Activated naive CD4-positive, alpha-beta T cell (primary cell): ENCODE measurements at regions not wholly inside any gene's neighbourhood (a gene's known extent, or its start where the extent isn't known, plus 50 kb on each side); places are given as distances from the start of the nearest gene placed in this dataset.

ENCODE experiments used
- DNase-seq, 4 experiments: peaks; one replicate each; lab custom pipeline; 2025; lab: John Stamatoyannopoulos, UW

- DNase-seq: no peak
Observed at GRCh38 chr15:35657679-35658311, 111.8 kb upstream of the DPH6 start.

- DNase-seq: no peak
Observed at GRCh38 chr15:35663956-35664355, 118.0 kb upstream of the DPH6 start.

GRCh38 chr15:35665896-35666536 is 120.1 kb upstream of the DPH6 start:
- DNase-seq: no peak

DNA sequence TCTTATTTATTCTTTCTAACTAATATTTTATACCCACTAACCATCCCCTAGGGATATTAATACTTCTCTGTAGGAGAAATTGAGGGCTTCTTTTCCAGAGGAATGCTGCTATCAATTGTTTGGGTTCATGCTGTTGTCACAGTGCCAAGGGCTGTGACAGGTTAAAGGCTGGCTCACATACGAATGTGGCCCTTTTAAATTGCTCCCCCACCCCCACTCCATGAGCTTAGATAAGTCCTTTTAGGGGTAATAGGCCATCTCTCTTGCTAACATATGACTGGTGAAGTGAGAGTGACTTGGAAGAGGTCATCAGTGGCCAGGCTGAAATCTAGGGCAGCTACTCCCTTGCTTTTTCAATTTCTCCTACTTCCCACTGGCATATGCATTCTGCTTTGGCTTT is 121.9 kb upstream of the DPH6 start:
- no peak for DNase-seq

- no peak for DNase-seq
Observed at GRCh38 chr15:35669021-35669420, 123.1 kb upstream of the DPH6 start.

- DNase-seq: no peak
Observed at GRCh38 chr15:35669432-35670045, 123.6 kb upstream of the DPH6 start.

DNA sequence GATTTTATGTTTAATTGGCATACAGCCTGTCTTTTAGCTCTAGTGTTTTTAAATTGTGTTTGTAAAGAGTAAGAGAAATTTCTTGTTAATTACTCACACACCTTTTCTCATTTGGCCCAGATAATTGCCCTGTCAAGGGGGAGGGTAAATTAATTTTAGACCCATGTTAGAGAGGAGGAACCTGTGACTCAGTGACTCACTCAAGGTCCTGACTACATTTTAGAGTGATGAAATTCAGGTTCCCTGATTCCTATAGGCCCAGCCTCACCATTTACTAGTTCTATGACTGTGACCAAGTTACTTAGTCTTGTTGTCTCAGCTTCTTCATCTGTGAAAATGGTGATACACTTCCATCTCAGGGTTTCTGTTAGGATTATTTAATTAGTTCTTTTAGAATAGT is 125.2 kb upstream of the DPH6 start:
- DNase-seq: no peak

- no peak for DNase-seq
Observed at GRCh38 chr15:35671981-35672380, 126.0 kb upstream of the DPH6 start.

DNA sequence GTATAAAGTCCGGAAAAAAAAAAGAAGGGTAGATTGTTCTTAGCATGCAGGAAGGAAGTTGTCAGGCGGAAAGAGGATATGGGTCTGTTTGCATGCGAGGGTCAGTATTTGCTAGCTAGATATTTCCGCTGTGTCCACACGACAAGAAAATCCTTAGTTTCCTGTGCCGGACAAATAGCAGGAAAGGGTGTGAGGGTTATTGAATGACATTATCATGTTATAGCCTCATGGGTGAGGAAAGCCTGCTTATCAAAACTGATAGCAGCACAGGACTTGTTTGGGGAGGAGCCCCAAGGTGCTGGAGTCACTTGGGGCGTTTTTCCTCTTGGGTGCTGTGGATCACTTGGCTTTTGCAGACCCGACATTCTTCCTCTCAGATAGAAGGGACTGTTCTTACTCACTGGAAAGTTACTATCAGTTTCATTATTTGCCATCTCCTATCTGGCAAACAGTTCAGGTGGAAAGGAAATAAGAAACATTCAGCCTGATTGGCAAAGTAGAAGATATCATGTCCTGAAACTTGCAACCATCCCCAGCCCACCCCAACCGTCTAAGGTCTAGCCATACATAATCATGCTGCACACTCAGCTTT is 127.2 kb upstream of the DPH6 start:
- no peak for DNase-seq

GRCh38 chr15:35674873-35675781 is 129.2 kb upstream of the DPH6 start:
- DNase-seq: no peak

GRCh38 chr15:35678774-35679173 is 132.8 kb upstream of the DPH6 start:
- DNase-seq: no peak

DNA sequence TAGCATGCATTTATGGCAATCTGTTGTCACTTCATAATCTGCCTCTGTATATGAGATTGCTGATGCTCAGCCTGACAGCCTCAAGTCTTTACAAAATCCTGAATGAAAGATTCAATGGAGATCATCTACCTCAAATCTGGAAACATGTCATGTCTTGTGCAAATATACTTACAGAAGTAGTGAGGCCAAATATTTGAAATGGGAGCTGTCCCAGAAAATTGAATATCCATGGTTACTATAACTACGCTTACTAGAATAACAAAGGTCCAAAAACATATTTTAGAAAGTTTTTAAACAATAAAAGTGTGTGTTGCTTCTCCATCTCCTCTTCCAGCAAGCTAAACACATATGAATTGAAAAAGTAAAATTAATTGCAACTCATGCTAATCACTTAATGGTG is 133.2 kb upstream of the DPH6 start:
- no peak for DNase-seq

DNA sequence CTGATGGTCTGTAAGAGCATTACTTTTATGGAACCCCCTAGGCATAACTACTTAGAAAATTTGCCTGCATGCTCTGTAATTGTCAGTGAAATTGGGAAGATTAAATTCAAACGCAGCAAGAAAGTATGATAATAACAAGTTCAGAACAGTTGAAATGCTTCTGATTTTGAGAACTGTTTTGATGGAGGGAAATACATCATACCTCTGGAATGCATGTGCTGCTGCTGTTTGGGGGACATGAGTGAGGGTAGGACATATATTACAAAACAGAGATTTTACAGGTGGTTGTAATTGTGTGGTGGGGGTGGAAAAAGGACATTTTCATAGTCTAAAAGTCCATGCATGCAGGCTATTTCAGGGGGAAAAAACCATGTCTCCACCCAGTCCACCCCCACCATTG is 135.0 kb upstream of the DPH6 start:
- no peak for DNase-seq

DNA sequence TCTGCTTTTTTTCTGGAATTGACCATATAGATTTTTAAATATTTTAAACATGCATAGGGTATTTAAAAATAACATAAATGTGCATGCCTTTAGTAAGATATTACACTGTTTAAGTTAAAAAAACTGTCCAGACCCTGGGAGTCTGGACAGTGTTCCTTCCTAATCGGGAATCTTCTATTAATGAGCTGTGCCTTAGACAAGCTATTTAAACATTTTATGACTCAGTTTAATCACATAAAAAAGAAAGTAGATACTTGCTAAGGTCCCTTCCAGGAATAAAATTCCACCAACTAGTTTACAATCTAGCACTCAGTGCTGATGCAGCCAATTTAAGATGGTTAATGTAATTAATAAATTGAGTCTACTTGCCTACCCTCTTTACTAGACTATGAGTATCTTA is 140.4 kb upstream of the DPH6 start:
- no peak for DNase-seq

DNA sequence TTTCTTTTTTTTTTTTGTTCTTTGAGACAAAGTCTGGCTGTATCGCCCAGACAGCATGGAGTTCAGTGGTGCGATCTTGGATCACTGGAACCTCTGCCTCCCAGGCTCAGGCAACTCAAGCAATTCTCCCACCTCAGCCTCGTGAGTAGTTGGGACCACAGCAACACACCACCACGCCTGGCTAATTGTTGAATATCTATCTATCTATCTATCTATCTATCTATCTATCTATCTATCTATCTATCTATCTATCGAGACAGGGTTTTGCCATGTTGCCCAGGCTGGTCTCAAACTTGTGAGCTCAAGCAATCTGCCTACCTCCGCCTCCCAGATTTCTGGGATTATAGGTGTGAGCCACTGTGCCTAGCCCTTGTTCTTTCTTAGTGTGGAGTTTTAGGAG is 143.3 kb upstream of the DPH6 start:
- DNase-seq: no peak

GRCh38 chr15:35690089-35690488 is 144.1 kb upstream of the DPH6 start:
- no peak for DNase-seq

- DNase-seq: no peak
Observed at GRCh38 chr15:35690698-35691116, 144.7 kb upstream of the DPH6 start.

- no peak for DNase-seq
Observed at GRCh38 chr15:35691173-35691761, 145.3 kb upstream of the DPH6 start.

DNA sequence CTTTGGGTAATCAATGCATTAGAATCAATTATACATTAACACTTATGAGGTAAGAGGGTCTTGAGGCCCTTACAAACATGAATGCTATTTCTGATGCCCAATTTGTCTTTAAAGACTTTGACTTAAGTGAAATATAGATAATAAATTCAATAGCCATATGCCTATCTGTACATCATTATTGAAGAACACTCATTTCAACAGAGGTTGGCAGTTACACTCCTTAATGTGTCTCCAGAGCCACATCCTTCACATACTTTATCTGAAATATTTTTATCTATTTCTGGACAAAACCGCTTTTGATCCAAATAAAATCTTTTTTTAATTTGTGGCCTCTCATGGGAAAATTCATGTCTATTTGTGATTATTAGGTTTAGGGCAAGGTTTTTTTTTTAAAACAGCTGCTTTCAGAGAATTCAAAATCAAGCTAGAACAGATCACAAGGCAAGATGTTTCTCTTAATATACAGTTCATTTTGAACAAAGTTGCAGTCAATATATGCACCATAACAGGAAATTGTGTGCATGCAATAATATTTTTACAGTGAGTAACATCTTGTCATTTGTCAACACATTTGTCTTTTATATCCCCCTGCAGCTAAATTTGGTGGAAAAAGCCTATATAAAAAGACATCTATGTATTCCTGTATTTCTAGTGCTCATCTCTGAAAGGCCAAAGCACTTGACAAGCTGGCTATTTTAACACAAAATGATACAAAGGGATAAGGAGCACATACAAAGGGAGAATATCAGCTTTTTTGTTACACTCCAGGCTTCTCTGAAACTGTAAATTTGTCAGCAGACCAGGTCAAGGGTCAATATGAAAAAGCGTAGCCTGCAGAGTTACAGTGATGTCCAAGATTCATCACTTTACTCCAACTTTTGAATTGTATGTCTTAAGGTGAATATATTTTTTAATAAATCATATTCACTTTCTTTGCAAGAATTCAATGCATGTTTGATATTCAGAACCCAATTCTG is 146.2 kb upstream of the DPH6 start:
- DNase-seq: no peak

DNA sequence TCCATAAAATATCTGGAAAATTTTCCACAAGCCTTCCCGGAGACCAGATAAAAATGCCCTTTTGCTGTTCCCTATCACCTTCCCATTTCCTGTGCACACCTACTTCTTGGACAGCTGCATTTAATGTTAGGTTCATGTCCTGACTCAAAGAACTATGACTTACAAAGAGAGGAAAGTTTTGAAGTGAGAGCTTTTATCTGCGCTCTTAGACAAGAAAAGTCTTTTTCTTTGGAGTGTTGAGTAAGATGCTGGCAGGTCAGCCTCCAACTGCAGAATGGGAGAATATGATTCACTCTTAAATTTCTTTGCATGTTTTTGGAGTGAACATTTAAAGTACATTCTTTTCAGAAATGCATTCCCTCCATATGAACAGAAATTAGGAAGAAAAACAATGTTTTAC is 147.3 kb upstream of the DPH6 start:
- DNase-seq: no peak

DNA sequence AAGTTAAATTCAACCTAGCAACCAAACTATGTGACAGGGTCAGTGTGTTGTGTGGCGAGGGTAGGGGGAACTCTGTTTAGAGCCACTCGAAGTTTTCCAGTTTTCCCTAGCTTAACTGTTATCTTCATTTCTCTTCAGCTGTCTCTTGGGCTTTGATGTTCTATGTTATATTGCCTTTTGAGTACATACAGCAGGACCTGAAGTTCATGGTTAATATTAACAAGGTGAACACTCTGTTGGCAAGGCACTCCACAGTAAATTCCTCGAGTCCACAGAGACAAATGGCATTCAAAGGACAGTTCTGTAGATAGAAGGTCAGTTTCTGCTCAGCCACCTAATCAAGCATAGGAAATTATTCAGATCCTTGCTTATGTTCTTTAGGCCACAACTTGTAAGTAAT is 147.9 kb upstream of the DPH6 start:
- no peak for DNase-seq
